Loucy (cell line): ENCODE measurements at regions not wholly inside any gene's neighbourhood (a gene's known extent, or its start where the extent isn't known, plus 50 kb on each side); places are given as distances from the start of the nearest gene placed in this dataset.

Source experiments
- H2AFZ ChIP-seq: fragments of 200-600 bp; sonication (generic); 2 replicates; pipeline ENCODE4 v1.6.0; 2016; ENCODE audit warnings: antibody characterized with exemption, mild to moderate bottlenecking, low read length, moderate library complexity
- H3F3A ChIP-seq: fragments of 200-600 bp; 2 replicates; pipeline ENCODE4 v1.6.0; 2016; ENCODE audit warnings: antibody characterized with exemption, low read depth, mild to moderate bottlenecking
- H3K27me3 ChIP-seq: fragments of 200-600 bp; sonication (generic); 2 replicates; pipeline ENCODE4 v1.6.1; 2014; ENCODE audit warnings: low read length, mild to moderate bottlenecking; ENCODE audit not compliant: insufficient read depth, poor library complexity, severe bottlenecking
- H3K36me3 ChIP-seq: fragments of 200-600 bp; sonication (generic); 2 replicates; pipeline ENCODE4 v1.6.1; 2016; ENCODE audit warnings: low read length; ENCODE audit not compliant: insufficient read depth
- H3K4me1 ChIP-seq: fragments of 200-600 bp; sonication (generic); 2 replicates; pipeline ENCODE4 v1.5.1; 2014; ENCODE audit warnings: low read length, mild to moderate bottlenecking; ENCODE audit not compliant: insufficient read depth, poor library complexity, severe bottlenecking
- H3K4me2 ChIP-seq: fragments of 200-600 bp; sonication (generic); 2 replicates; pipeline ENCODE4 v1.6.0; 2014; ENCODE audit warnings: antibody characterized with exemption, low read length, low read depth, mild to moderate bottlenecking; ENCODE audit not compliant: poor library complexity, severe bottlenecking
- H3K4me3 ChIP-seq: fragments of 200-600 bp; sonication (generic); 2 replicates; pipeline ENCODE4 v1.5.1; 2014; ENCODE audit warnings: low read length, mild to moderate bottlenecking, mixed read lengths; ENCODE audit not compliant: poor library complexity, severe bottlenecking
- H3K79me2 ChIP-seq: fragments of 200-600 bp; sonication (generic); 2 replicates; pipeline ENCODE4 v1.6.1; 2014; ENCODE audit warnings: low read length; ENCODE audit not compliant: insufficient read depth
- H3K9ac ChIP-seq: fragments of 200-600 bp; sonication (generic); 2 replicates; pipeline ENCODE4 v1.6.0; 2014; ENCODE audit warnings: mild to moderate bottlenecking, low read depth, low read length, moderate library complexity; ENCODE audit not compliant: poor library complexity, severe bottlenecking
- H3K9me2 ChIP-seq: fragments of 200-600 bp; sonication (generic); replicated peaks from 2 replicates; pipeline ENCODE4 v1.6.1; 2016; ENCODE audit warnings: low read depth, low read length, mixed read lengths
- H3K9me3 ChIP-seq: fragments of 200-600 bp; sonication (generic); 2 replicates; pipeline ENCODE4 v1.6.1; 2014; ENCODE audit warnings: mild to moderate bottlenecking, antibody characterized with exemption, low read length, low read depth; ENCODE audit not compliant: insufficient read depth
- H4K20me1 ChIP-seq: fragments of 200-600 bp; sonication (generic); 2 replicates; pipeline ENCODE4 v1.6.0; 2014; ENCODE audit warnings: antibody characterized with exemption, low read length, mild to moderate bottlenecking; ENCODE audit not compliant: insufficient read depth, poor library complexity, severe bottlenecking
- EZH2phosphoT487 ChIP-seq: fragments of 200-600 bp; IDR thresholded peaks from 2 replicates; pipeline ENCODE4 v1.6.1; 2018; ENCODE audit warnings: antibody characterized with exemption, mild to moderate bottlenecking, moderate library complexity, borderline replicate concordance
- TF ChIP-seq, protein P1 (sequence below): fragments of 200-600 bp; sonication (generic); conservative IDR thresholded peaks from 2 replicates; pipeline ENCODE4 v1.5.1; 2014; ENCODE audit warnings: mild to moderate bottlenecking, antibody characterized with exemption, low read length

DNA sequence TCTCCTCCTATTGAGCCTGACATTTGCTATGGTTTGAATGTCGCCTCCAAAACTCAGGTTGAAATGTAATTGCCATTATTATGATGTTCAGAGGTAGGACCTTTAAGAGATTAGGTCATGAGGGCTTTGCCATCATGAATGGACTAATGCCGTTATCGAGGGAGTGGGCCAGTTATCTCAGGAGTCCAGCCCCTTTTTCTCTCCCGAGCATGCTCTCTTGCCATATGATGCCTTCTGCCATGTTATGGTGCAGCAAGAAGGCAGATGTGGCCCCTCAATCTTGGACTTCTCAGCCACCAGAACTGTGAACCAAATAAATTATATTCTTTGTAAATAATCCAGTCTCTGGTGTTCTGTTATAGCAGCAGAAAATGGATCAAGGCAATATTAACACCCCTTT lies 323.5 kb downstream of the RRAGC start:
- Histone ChIP-seq H3K27me3 (no peaks in the 10 kb centered on the region), H4K20me1 (no peaks in the 10 kb centered on the region), H3K9me3 (no peaks in the 10 kb centered on the region), H3K9ac (no peak overlapping the region), H3K4me3 (no peak overlapping the region), H2AFZ (no peak overlapping the region), H3K4me1 (no peaks in the 10 kb centered on the region), H3K36me3 (no peaks in the 10 kb centered on the region), H3K9me2 (no peaks in the 10 kb centered on the region), H3K79me2 (no peaks in the 10 kb centered on the region), H3K4me2 (no peak overlapping the region), H3F3A (no peaks in the 10 kb centered on the region)
- no peak for TF ChIP-seq EZH2phosphoT487
- TF ChIP-seq, protein P1, sequence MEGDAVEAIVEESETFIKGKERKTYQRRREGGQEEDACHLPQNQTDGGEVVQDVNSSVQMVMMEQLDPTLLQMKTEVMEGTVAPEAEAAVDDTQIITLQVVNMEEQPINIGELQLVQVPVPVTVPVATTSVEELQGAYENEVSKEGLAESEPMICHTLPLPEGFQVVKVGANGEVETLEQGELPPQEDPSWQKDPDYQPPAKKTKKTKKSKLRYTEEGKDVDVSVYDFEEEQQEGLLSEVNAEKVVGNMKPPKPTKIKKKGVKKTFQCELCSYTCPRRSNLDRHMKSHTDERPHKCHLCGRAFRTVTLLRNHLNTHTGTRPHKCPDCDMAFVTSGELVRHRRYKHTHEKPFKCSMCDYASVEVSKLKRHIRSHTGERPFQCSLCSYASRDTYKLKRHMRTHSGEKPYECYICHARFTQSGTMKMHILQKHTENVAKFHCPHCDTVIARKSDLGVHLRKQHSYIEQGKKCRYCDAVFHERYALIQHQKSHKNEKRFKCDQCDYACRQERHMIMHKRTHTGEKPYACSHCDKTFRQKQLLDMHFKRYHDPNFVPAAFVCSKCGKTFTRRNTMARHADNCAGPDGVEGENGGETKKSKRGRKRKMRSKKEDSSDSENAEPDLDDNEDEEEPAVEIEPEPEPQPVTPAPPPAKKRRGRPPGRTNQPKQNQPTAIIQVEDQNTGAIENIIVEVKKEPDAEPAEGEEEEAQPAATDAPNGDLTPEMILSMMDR: no peak

DNA sequence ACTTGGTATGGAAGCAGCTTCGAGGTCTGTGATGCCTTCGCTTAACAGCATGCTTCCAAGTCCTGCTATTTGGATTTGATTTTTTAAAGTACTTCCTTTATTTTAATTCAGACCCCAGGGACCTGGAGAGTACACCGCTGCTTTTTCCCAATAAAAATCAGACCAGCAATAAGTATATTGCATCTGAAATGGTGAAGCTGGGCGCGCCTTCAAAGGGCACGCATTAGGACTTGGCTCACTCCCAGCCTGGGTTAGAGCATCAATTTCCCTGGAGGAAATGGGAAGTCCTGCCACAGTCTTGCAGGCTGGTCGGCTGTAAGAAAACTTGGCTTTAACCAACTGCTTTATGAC lies 325.1 kb downstream of the RRAGC start:
- H3K27me3 ChIP-seq: no peaks in the 10 kb centered on the region
- no peaks in the 10 kb centered on the region for H3K9me2 ChIP-seq
- no peak overlapping the region for H3K4me3 ChIP-seq
- no peak for TF ChIP-seq EZH2phosphoT487
- TF ChIP-seq, protein P1: no peak
- no peaks in the 10 kb centered on the region for H3F3A ChIP-seq
- no peaks in the 10 kb centered on the region for H3K4me1 ChIP-seq
- no peak overlapping the region for H3K4me2 ChIP-seq
- H3K79me2 ChIP-seq: no peaks in the 10 kb centered on the region
- no peaks in the 10 kb centered on the region for H3K36me3 ChIP-seq
- H2AFZ ChIP-seq: no peak overlapping the region
- no peaks in the 10 kb centered on the region for H3K9me3 ChIP-seq
- H4K20me1 ChIP-seq: no peaks in the 10 kb centered on the region
- no peak overlapping the region for H3K9ac ChIP-seq

DNA sequence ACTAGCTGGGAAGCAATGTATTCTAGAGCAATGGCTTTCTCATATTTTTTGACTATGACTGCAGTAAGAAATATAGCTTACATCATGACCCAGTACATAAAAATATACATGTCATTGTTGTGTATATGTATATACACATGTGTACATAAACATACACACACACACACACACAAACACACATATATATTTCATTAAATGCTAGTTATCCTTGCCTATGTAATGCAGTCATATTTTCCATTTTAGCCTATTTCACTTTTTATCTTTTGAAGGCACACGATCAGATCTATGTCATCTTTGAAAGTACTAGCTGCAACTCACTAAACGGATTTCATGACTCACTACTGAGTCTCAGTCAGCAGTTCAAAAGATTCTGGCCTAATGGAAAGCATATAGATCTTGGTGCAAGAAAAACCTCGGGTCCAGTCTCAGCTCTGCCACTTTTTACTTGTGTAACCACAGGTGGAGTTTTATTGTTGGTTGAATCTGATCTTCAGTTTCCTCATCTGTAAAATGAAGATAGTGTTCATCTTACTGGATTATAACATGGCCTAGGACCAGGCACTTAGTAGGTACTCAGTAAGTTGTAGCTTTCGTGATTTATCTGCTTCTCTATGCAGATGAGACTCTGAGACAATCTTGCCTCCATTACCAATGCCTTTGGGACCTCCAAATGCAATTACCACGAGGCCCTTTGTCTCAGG lies 325.6 kb downstream of the RRAGC start:
- Histone ChIP-seq H3K9ac (no peak overlapping the region), H3F3A (no peaks in the 10 kb centered on the region), H3K79me2 (no peaks in the 10 kb centered on the region), H3K9me2 (no peaks in the 10 kb centered on the region), H3K27me3 (no peaks in the 10 kb centered on the region), H4K20me1 (no peaks in the 10 kb centered on the region), H3K4me1 (no peaks in the 10 kb centered on the region), H3K9me3 (no peaks in the 10 kb centered on the region), H3K4me2 (no peak overlapping the region), H3K36me3 (no peaks in the 10 kb centered on the region), H2AFZ (no peak overlapping the region), H3K4me3 (no peak overlapping the region)
- TF ChIP-seq EZH2phosphoT487: no peak
- TF ChIP-seq, protein P1: no peak
